ENCODE measurements at regions not wholly inside any gene's neighbourhood (a gene's known extent, or its start where the extent isn't known, plus 50 kb on each side); places are given as distances from the start of the nearest gene placed in this dataset.

DNA sequence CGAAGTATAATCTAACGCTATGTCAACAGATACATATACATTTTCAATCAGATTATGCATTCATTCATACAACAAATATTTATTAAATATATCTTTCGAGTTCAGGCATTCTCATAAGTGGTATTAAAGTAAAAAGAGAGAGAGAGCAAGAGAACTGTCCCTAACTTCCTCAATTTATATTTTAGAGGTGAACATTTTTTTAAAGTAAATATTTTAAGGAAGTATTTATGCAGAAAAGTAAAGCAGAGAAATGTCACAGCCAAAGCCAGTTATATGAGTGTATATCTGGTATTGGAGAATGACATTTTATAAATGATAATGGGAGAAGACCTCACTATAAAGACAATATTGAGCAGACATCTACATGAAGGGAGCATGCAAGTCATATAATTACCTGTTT is 667.3 kb upstream of the CDH9 start:
- Mint-ChIP-seq H3K9me3 (ENCODE audit: low read depth) (no peaks in the 10 kb centered on the region), H3K4me1 (ENCODE audit: low read depth) (no peaks in the 10 kb centered on the region), H3K27me3 (ENCODE audit: low read depth) (peaks cover 4% of the 10 kb centered on the region), H3K36me3 (ENCODE audit: low read depth) (no peaks in the 10 kb centered on the region), H3K4me3 (ENCODE audit: unreplicated experiment) (no peak overlapping the region), H3K27ac (ENCODE audit: unreplicated experiment) (no peak overlapping the region)
- TF ChIP-seq, protein P1, sequence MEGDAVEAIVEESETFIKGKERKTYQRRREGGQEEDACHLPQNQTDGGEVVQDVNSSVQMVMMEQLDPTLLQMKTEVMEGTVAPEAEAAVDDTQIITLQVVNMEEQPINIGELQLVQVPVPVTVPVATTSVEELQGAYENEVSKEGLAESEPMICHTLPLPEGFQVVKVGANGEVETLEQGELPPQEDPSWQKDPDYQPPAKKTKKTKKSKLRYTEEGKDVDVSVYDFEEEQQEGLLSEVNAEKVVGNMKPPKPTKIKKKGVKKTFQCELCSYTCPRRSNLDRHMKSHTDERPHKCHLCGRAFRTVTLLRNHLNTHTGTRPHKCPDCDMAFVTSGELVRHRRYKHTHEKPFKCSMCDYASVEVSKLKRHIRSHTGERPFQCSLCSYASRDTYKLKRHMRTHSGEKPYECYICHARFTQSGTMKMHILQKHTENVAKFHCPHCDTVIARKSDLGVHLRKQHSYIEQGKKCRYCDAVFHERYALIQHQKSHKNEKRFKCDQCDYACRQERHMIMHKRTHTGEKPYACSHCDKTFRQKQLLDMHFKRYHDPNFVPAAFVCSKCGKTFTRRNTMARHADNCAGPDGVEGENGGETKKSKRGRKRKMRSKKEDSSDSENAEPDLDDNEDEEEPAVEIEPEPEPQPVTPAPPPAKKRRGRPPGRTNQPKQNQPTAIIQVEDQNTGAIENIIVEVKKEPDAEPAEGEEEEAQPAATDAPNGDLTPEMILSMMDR (IDR thresholded peaks at IDR 0.05): no peak
- no peak for DNase-seq (ENCODE audit: low spot score)

DNA sequence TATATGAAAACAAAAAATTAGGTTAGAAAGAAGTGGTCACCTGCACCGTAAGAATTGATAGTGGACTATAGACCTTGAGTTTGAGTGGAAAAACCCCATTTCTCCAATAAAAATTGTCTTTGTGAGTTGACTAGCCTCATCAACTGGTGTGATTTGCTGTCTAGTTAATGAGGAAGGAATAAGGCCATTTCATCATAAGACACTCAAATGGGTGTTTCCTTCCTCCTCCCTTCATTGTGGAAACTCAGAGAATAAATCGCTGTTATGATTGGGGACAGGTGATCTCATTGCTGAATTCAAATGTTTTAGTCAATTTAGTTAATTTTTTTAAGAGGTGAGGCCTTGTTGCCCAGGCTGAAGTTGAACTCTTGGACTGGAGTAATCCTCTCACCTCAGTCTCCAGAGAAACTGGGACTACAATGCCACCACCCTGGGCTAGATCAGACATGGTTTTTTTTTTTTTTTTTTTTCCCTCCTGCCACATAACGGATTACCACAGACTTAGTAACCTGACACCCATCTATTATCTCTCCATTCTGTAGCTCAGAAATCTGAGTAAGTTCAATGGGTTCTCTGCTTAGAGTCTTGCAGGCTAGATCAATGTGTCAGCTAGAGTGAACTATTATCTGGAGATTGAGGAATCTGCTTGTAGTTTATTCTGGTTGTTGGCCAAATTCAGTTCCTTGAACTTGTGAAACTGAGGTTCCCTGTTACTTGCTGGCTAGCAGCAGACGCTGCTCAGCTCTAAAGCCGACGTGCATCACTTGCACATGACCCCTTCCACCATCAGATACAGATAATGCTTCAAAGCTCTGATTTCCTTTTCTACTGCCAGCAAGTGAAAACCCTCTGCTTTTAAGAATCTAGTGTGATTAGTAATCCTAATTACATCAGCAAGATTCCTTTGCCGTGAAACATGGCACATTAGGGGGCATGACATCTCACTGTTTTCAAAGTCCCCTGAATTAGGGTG is 663.8 kb upstream of the CDH9 start:
- H3K27ac Mint-ChIP-seq (ENCODE audit: unreplicated experiment): no peak overlapping the region
- peaks cover 4% of the 10 kb centered on the region for H3K27me3 Mint-ChIP-seq (ENCODE audit: low read depth)
- TF ChIP-seq, protein P1 (IDR thresholded peaks at IDR 0.05): no peak
- H3K36me3 Mint-ChIP-seq (ENCODE audit: low read depth): no peaks in the 10 kb centered on the region
- H3K4me1 Mint-ChIP-seq (ENCODE audit: low read depth): no peaks in the 10 kb centered on the region
- no peak for DNase-seq (ENCODE audit: low spot score)
- no peak overlapping the region for H3K4me3 Mint-ChIP-seq (ENCODE audit: unreplicated experiment)
- H3K9me3 Mint-ChIP-seq (ENCODE audit: low read depth): no peaks in the 10 kb centered on the region

DNA sequence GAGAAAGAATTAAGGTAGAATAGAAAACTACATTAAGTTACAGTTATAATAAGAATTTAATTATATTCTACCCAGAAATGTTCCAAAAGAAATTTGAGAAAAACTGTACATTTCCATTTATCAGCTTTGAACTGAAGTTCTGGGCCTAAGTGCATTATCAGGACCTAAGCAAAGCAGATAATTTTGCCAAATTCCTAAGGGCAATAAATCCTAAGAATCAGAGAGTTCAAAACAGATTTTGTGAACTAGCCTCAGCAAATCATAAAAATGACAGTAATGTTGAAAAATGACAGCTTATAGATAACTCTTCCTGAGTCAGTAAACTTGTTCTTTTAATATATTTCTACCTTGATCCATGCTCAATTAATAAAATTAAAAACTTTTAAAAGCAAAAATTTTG is 662.1 kb upstream of the CDH9 start:
- H3K27ac Mint-ChIP-seq (ENCODE audit: unreplicated experiment): no peak overlapping the region
- DNase-seq (ENCODE audit: low spot score): no peak
- no peaks in the 10 kb centered on the region for H3K4me1 Mint-ChIP-seq (ENCODE audit: low read depth)
- H3K27me3 Mint-ChIP-seq (ENCODE audit: low read depth): peaks cover 4% of the 10 kb centered on the region
- TF ChIP-seq, protein P1 (IDR thresholded peaks at IDR 0.05): no peak
- no peaks in the 10 kb centered on the region for H3K9me3 Mint-ChIP-seq (ENCODE audit: low read depth)
- H3K4me3 Mint-ChIP-seq (ENCODE audit: unreplicated experiment): no peak overlapping the region
- no peaks in the 10 kb centered on the region for H3K36me3 Mint-ChIP-seq (ENCODE audit: low read depth)

DNA sequence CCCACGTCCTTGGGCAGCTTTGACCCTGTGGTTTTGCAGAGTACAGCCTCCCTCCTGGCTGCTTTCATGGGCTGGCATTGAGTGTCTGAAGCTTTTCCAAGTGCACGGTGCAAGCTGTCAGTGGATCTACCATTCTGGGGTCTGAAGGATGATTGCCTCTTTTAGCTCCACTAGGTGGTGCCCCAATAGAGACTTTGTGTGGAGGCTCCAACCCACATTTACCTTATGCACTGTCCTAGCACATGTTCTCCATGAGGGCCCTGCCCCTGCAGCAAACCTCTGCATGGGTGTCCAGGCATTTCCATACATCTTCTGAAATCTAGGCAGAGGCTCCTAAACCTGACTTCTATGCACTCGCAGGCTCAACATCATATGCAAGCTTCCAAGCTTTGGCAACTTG is 644.2 kb upstream of the CDH9 start:
- Mint-ChIP-seq H3K36me3 (ENCODE audit: low read depth) (no peaks in the 10 kb centered on the region), H3K27me3 (ENCODE audit: low read depth) (no peaks in the 10 kb centered on the region), H3K9me3 (ENCODE audit: low read depth) (peaks cover 11% of the 10 kb centered on the region), H3K4me3 (ENCODE audit: unreplicated experiment) (no peak overlapping the region), H3K4me1 (ENCODE audit: low read depth) (no peaks in the 10 kb centered on the region), H3K27ac (ENCODE audit: unreplicated experiment) (no peak overlapping the region)
- no peak for DNase-seq (ENCODE audit: low spot score)
- TF ChIP-seq, protein P1 (IDR thresholded peaks at IDR 0.05): no peak

DNA sequence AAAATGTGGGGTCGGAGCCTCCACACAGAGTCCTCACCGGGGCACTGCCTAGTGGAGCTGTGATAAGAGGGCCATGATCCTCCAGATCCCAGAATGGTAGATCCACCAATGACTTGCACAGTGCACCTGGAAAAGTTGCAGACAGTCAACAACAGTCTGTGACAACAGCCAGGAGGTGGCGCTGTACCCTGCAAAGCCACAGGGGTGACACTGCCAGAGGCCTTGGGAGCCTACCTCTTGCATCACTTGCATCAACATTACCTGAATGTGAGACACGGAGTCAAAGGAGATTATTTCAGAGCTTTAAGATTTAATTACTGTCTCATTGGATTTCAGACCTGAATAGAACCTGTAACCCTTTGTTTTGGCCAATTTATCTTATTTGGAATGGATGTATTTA is 614.1 kb upstream of the CDH9 start:
- no peaks in the 10 kb centered on the region for H3K36me3 Mint-ChIP-seq (ENCODE audit: low read depth)
- no peak overlapping the region for H3K27ac Mint-ChIP-seq (ENCODE audit: unreplicated experiment)
- no peak for DNase-seq (ENCODE audit: low spot score)
- H3K9me3 Mint-ChIP-seq (ENCODE audit: low read depth): peaks cover 5% of the 10 kb centered on the region
- TF ChIP-seq, protein P1 (IDR thresholded peaks at IDR 0.05): no peak
- no peaks in the 10 kb centered on the region for H3K4me1 Mint-ChIP-seq (ENCODE audit: low read depth)
- no peaks in the 10 kb centered on the region for H3K27me3 Mint-ChIP-seq (ENCODE audit: low read depth)
- H3K4me3 Mint-ChIP-seq (ENCODE audit: unreplicated experiment): no peak overlapping the region
